HFFc6 (cell line): ENCODE measurements at regions not wholly inside any gene's neighbourhood (a gene's known extent, or its start where the extent isn't known, plus 50 kb on each side); places are given as distances from the start of the nearest gene placed in this dataset.

Experiments
- DNase-seq: peaks from one replicate; pipeline ENCODE4 v3.0.0-alpha.2; 2018
- H3K27ac Mint-ChIP-seq: 2 replicates; pipeline ENCODE4 v1.8.0; 2020; ENCODE audit warnings: mild to moderate bottlenecking, mixed read lengths
- H3K27me3 Mint-ChIP-seq: 2 replicates; pipeline ENCODE4 v1.8.0; 2021; ENCODE audit warnings: mild to moderate bottlenecking, moderate library complexity, mixed read lengths; ENCODE audit not compliant: insufficient read depth
- H3K36me3 Mint-ChIP-seq: 2 replicates; pipeline ENCODE4 v1.8.0; 2021; ENCODE audit warnings: low read depth, mixed read lengths
- H3K4me1 Mint-ChIP-seq: 2 replicates; pipeline ENCODE4 v1.8.0; 2020; ENCODE audit warnings: low read depth, mixed read lengths
- H3K4me3 Mint-ChIP-seq: 2 replicates; pipeline ENCODE4 v1.8.0; 2020; ENCODE audit warnings: mild to moderate bottlenecking, moderate library complexity, mixed read lengths
- H3K9me3 Mint-ChIP-seq: 2 replicates; pipeline ENCODE4 v1.8.0; 2020; ENCODE audit warnings: mild to moderate bottlenecking, mixed read lengths
- TF ChIP-seq, protein P1 (sequence below): fragments of 200-600 bp; sonication (generic); IDR thresholded peaks from 2 replicates; pipeline ENCODE4 v1.5.0; 2021; ENCODE audit warnings: antibody characterized with exemption, mild to moderate bottlenecking

DNA sequence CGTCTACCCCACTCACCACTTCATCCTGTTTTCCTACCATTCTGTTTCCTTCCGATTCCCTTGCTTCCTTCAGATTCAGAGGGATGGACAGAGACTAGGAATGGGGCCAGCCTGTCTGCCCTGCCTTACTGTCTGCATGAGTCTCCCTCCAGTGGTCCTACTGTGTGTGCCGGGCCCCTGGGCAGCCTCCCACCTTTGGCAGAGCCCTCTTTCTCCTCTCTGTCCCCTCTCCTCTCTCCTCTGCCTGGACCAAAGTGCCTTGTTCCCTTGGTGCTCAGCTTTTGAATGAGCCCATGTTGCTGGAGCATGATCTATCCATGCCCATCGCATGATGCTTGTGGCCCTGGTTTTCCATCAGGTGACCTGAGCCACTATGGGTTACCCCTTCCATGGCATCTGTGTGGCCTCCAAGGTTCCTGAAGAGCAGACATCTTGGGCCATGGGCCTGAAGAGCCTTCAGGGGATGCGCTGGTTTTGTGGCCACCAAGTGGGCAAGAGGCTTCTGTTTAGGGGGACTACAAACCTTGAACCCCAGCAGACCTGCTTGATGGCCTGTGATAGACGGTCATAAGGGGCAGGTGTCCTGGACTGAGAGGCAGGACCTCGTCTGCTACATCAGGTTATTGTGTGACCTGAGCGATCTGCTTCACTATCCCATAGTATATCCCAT, 54.2 kb upstream of the BCL11B start:
- DNase-seq, result no peak
- Mint-ChIP-seq H3K4me1 (no peaks in the 10 kb centered on the region; the same call in 1 of the 2 replicates), H3K27ac (no peak overlapping the region), H3K36me3 (no peaks in the 10 kb centered on the region), H3K4me3 (no peak overlapping the region), H3K27me3 (peaks cover 27% of the 10 kb centered on the region), H3K9me3 (no peaks in the 10 kb centered on the region)
- TF ChIP-seq, protein P1, sequence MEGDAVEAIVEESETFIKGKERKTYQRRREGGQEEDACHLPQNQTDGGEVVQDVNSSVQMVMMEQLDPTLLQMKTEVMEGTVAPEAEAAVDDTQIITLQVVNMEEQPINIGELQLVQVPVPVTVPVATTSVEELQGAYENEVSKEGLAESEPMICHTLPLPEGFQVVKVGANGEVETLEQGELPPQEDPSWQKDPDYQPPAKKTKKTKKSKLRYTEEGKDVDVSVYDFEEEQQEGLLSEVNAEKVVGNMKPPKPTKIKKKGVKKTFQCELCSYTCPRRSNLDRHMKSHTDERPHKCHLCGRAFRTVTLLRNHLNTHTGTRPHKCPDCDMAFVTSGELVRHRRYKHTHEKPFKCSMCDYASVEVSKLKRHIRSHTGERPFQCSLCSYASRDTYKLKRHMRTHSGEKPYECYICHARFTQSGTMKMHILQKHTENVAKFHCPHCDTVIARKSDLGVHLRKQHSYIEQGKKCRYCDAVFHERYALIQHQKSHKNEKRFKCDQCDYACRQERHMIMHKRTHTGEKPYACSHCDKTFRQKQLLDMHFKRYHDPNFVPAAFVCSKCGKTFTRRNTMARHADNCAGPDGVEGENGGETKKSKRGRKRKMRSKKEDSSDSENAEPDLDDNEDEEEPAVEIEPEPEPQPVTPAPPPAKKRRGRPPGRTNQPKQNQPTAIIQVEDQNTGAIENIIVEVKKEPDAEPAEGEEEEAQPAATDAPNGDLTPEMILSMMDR, result no peak

- Mint-ChIP-seq H3K27me3 (peaks cover 25% of the 10 kb centered on the region), H3K4me1 (no peaks in the 10 kb centered on the region; the same call in 1 of the 2 replicates), H3K27ac (no peak overlapping the region), H3K4me3 (no peak overlapping the region), H3K36me3 (no peaks in the 10 kb centered on the region), H3K9me3 (no peaks in the 10 kb centered on the region)
- no peak for DNase-seq
- TF ChIP-seq, protein P1, result no peak
Observed at GRCh38 chr14:99325591-99325990, 53.6 kb upstream of the BCL11B start.

DNA sequence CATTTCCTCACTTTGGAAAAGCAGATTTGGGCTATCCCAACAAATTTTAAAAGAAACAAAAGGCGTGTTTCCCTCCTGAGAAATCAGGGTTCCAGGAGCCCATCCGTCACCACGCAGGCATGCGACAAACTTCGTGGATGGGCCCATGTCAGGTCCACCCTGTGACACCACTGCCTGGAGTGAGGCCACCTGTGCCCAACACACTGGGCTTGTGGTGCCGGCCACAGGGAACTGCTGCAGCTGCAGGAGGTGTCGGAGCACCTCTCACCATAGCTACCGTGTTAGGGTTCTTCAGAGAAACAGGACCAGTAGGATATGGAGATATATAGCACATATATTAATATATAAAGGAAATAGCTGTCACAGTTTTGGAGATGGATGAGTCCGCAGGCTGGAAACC, 53.0 kb upstream of the BCL11B start:
- Mint-ChIP-seq H3K4me1 (no peaks in the 10 kb centered on the region; the same call in 1 of the 2 replicates), H3K4me3 (no peak overlapping the region), H3K27ac (no peak overlapping the region), H3K36me3 (no peaks in the 10 kb centered on the region), H3K27me3 (peaks cover 22% of the 10 kb centered on the region), H3K9me3 (no peaks in the 10 kb centered on the region)
- TF ChIP-seq, protein P1, result no peak
- no peak for DNase-seq

DNA sequence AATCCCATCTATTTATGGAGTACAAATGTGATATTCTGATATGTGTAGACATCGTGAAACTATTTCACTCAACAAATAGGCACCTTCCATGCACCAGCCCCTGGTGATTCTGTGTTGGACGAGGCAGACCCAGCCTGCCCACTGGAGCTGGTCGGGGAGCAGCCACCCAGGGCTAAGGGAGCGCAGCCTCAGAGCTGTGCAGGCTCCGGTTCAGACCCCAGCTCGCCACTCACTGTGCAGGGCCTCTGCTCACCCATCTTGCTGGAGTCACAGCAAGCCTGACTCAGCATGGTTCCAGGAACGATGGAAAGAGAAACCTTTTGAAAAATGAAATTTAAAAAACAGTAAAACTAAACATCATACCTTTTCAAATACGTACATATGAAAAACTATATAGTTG, 52.3 kb upstream of the BCL11B start:
- H3K4me1 Mint-ChIP-seq, result no peaks in the 10 kb centered on the region; the same call in 1 of the 2 replicates
- no peak for DNase-seq
- H3K4me3 Mint-ChIP-seq, result no peak overlapping the region
- no peaks in the 10 kb centered on the region for H3K9me3 Mint-ChIP-seq
- H3K36me3 Mint-ChIP-seq, result no peaks in the 10 kb centered on the region
- no peak overlapping the region for H3K27ac Mint-ChIP-seq
- H3K27me3 Mint-ChIP-seq, result peaks cover 21% of the 10 kb centered on the region
- TF ChIP-seq, protein P1, result no peak

- H3K9me3 Mint-ChIP-seq, result no peaks in the 10 kb centered on the region
- H3K36me3 Mint-ChIP-seq, result no peaks in the 10 kb centered on the region
- no peak overlapping the region for H3K4me3 Mint-ChIP-seq
- H3K27me3 Mint-ChIP-seq, result peaks cover 24% of the 10 kb centered on the region
- TF ChIP-seq, protein P1, result no peak
- no peak overlapping the region for H3K27ac Mint-ChIP-seq
- no peak for DNase-seq
- H3K4me1 Mint-ChIP-seq, result no peaks in the 10 kb centered on the region; the same call in 1 of the 2 replicates
Observed at GRCh38 chr14:99323603-99324185, 51.7 kb upstream of the BCL11B start.
